Mesendoderm (in vitro differentiated cells): ENCODE measurements at regions not wholly inside any gene's neighbourhood (a gene's known extent, or its start where the extent isn't known, plus 50 kb on each side); places are given as distances from the start of the nearest gene placed in this dataset.
"Not testable (repeated sequence)": the region's sequence is repeated elsewhere in the genome, so short reads cannot be mapped to it uniquely, and the experiment has no call there.

Experiments
- DNase-seq: peaks from one replicate; pipeline ENCODE4 v3.0.0; 2013
- H2AK5ac ChIP-seq: 2 replicates; pipeline ENCODE4 v1.6.1; 2013; ENCODE audit warnings: low read length, inconsistent platforms
- H2BK120ac ChIP-seq: 2 replicates; pipeline ENCODE4 v1.6.1; 2013; ENCODE audit warnings: low read depth, mild to moderate bottlenecking, low read length, moderate library complexity, mixed read lengths
- H2BK15ac ChIP-seq: replicated peaks from 2 replicates; pipeline ENCODE4 v1.6.1; 2013; ENCODE audit warnings: low read depth, mild to moderate bottlenecking, moderate library complexity
- H2BK5ac ChIP-seq: 2 replicates; pipeline ENCODE4 v1.6.1; 2013; ENCODE audit warnings: low read length, inconsistent platforms
- H3K18ac ChIP-seq: 2 replicates; pipeline ENCODE4 v1.6.1; 2013; ENCODE audit warnings: mild to moderate bottlenecking, low read length, mixed read lengths
- H3K23ac ChIP-seq: one replicate; pipeline ENCODE4 v1.6.1; 2013; ENCODE audit warnings: low read length
- H3K27ac ChIP-seq: 2 replicates; pipeline ENCODE4 v1.5.1; 2013; ENCODE audit warnings: low read depth, mild to moderate bottlenecking, inconsistent platforms, low read length, moderate library complexity
- H3K27me3 ChIP-seq: 2 replicates; pipeline ENCODE4 v1.6.1; 2013; ENCODE audit warnings: low read length, control low read depth, mild to moderate bottlenecking, inconsistent platforms; ENCODE audit not compliant: insufficient read depth, poor library complexity
- H3K36me3 ChIP-seq: 2 replicates; pipeline ENCODE4 v1.6.1; 2013; ENCODE audit warnings: low read length, inconsistent platforms; ENCODE audit not compliant: control insufficient read depth, insufficient read depth
- H3K4ac ChIP-seq: one replicate; pipeline ENCODE4 v1.6.1; 2013; ENCODE audit warnings: low read depth, mild to moderate bottlenecking, low read length, moderate library complexity
- H3K4me1 ChIP-seq: 2 replicates; pipeline ENCODE4 v1.6.1; 2013; ENCODE audit warnings: low read depth, low read length, inconsistent platforms; ENCODE audit not compliant: control insufficient read depth
- H3K4me2 ChIP-seq: 2 replicates; pipeline ENCODE4 v1.6.1; 2013; ENCODE audit warnings: low read length
- H3K4me3 ChIP-seq: 2 replicates; pipeline ENCODE4 v1.5.1; 2013; ENCODE audit warnings: mild to moderate bottlenecking, low read length
- H3K56ac ChIP-seq: one replicate; pipeline ENCODE4 v1.6.1; 2013; ENCODE audit warnings: low read length
- H3K79me1 ChIP-seq: 2 replicates; pipeline ENCODE4 v1.6.1; 2013; ENCODE audit warnings: low read length, inconsistent platforms
- H3K79me2 ChIP-seq: 2 replicates; pipeline ENCODE4 v1.6.1; 2013; ENCODE audit warnings: mild to moderate bottlenecking, low read length; ENCODE audit not compliant: control insufficient read depth, insufficient read depth
- H3K9ac ChIP-seq: 2 replicates; pipeline ENCODE4 v1.6.1; 2013; ENCODE audit warnings: low read length, inconsistent platforms
- H4K5ac ChIP-seq: one replicate; pipeline ENCODE4 v1.6.1; 2013; ENCODE audit warnings: low read length
- H4K8ac ChIP-seq: one replicate; pipeline ENCODE4 v1.6.1; 2013; ENCODE audit warnings: low read depth, mild to moderate bottlenecking, control low read depth, low read length, moderate library complexity
- WGBS: extraction: QIAGEN DNeasy Blood & Tissue Kit; methylation state at CpG from one replicate; pipeline ENCODE4 v1.1.7; 2013; ENCODE audit warnings: low lambda C conversion rate, missing lambda C conversion rate; ENCODE audit not compliant: insufficient coverage; ENCODE audit errors: extremely low coverage; 5-methylcytosine and 5-hydroxymethylcytosine counted together

DNA sequence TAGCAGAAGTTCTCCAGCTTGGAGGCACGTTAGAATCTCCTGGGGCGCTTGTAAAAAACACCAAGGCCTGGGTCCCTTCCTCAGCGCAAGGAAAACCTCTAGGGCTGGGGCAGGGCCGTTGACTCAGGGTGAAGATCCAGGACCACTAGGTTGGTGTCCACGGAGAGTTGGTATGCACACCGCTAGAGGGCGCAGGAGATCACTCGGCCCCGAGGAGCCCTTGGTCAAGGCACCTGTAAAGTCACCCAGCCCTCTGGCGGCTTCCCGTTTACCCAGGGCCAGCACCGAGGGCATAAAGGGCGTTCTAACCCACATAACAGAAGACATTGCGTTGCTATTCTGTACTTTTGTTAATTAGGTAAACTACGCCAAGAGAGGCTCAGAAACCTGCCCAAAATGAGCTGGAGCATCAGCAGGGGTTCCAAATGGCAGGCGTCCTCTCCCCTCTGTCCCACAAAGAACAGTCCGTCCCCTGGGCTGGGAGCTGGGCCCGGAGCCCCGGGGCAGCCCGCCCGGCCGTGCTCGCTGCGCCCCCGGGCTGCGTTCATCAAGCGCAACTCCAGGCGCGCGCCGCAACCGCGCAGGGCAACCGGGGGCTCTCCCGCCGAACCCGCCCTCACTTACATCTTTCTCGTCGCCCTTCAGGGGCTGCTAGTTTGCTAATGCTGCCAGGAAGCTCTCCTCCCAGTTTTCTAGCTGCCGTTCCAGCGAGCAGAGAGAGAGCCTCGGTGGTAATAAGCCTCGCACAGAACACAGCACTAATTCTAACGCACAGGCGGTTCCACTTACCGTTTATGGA is 332.1 kb downstream of the ARRDC4 start:
- Histone ChIP-seq H2BK5ac (no peak overlapping the region), H3K36me3 (no peaks in the 10 kb centered on the region), H2BK120ac (no peak overlapping the region), H3K4me3 (no peak overlapping the region), H3K79me2 (no peaks in the 10 kb centered on the region), H3K4me1 (no peaks in the 10 kb centered on the region), H2BK15ac (no peak overlapping the region), H3K4ac (no peak overlapping the region), H3K27ac (no peak overlapping the region), H4K8ac (no peak overlapping the region), H3K4me2 (peak overlapping the region; percentile 67), H3K27me3 (peaks cover 2% of the 10 kb centered on the region), H3K23ac (no peak overlapping the region), H3K56ac (no peak overlapping the region), H4K5ac (no peak overlapping the region), H2AK5ac (no peak overlapping the region), H3K18ac (no peak overlapping the region), H3K9ac (no peak overlapping the region), H3K79me1 (no peaks in the 10 kb centered on the region)
- WGBS = no CpG with 5 or more reads among the region's 46 CpGs
- peak; percentile 81 for DNase-seq

DNA sequence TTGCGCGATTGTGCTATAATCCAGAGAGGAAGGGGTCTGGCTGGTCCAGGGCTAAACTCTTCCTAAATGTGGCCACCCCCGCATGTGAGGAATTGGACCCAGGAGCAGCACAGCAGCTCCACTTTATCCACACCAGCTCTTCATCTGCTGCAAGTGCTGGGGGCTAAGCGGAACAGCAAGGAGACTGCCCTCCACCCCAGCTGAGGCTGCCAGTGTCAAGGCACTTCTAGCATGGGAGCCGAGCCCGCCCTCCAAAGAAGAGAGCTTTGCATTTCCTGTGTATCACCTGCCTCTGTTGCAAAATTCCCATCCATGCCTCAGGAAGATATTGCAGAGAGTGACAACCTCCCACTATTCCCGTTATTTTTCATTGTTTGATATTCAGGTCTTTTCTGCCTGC is 333.6 kb downstream of the ARRDC4 start:
- Histone ChIP-seq H2BK15ac (no peak overlapping the region), H3K79me1 (no peaks in the 10 kb centered on the region), H4K5ac (no peak overlapping the region), H3K18ac (no peak overlapping the region), H3K4me3 (no peak overlapping the region), H3K56ac (no peak overlapping the region), H3K23ac (no peak overlapping the region), H2BK5ac (no peak overlapping the region), H3K4ac (no peak overlapping the region), H3K4me1 (no peaks in the 10 kb centered on the region), H2AK5ac (no peak overlapping the region), H4K8ac (no peak overlapping the region), H3K4me2 (no peak overlapping the region), H2BK120ac (no peak overlapping the region), H3K27me3 (peaks cover 2% of the 10 kb centered on the region), H3K36me3 (no peaks in the 10 kb centered on the region), H3K27ac (no peak overlapping the region), H3K9ac (no peak overlapping the region), H3K79me2 (no peaks in the 10 kb centered on the region)
- no peak for DNase-seq
- no CpG with 5 or more reads among the region's 7 CpGs for WGBS

DNA sequence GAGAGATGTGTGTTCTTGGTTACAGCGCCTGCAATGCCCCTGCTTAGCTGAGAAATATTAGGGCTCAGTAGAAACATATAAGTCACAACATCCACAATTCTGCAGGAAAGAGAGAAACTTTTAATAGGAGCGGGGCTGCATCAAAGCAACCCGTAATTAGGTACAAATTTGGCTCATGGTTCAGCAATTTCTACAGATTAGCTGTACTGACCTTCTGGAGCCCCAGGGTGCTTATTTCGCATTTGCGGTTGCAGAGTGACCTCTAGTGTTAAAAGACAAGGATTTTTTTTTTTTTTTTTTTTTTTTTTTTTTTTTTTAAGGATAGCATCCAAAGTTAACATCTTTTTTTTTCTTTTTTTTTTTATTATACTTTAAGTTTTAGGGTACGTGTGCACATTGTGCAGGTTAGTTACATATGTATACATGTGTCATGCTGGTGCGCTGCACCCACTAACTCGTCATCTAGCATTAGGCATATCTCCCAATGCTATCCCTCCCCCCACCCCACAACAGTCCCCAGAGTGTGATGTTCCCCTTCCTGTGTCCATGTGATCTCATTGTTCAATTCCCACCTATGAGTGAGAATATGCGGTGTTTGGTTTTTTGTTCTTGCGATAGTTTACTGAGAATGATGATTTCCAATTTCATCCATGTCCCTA is 334.7 kb downstream of the ARRDC4 start:
- not testable (repeated sequence) for H2BK120ac ChIP-seq, H2BK5ac ChIP-seq, H3K4ac ChIP-seq, H3K27me3 ChIP-seq, H3K4me2 ChIP-seq, H3K79me1 ChIP-seq, H3K23ac ChIP-seq, H4K5ac ChIP-seq, H2BK15ac ChIP-seq, H3K56ac ChIP-seq, H3K79me2 ChIP-seq, H3K36me3 ChIP-seq, H3K4me3 ChIP-seq, H3K27ac ChIP-seq, H4K8ac ChIP-seq, H3K18ac ChIP-seq, H2AK5ac ChIP-seq, H3K4me1 ChIP-seq, H3K9ac ChIP-seq
- peak; percentile 42 for DNase-seq
- no CpG with 5 or more reads among the region's 10 CpGs for WGBS

GRCh38 chr15:98296653-98297052 is 336.1 kb downstream of the ARRDC4 start:
- Histone ChIP-seq H3K27ac (no peak overlapping the region), H3K56ac (no peak overlapping the region), H3K79me1 (no peaks in the 10 kb centered on the region), H2BK5ac (no peak overlapping the region), H3K79me2 (no peaks in the 10 kb centered on the region), H3K9ac (no peak overlapping the region), H3K4me3 (no peak overlapping the region), H4K5ac (no peak overlapping the region), H3K4me1 (no peaks in the 10 kb centered on the region), H4K8ac (no peak overlapping the region), H3K36me3 (no peaks in the 10 kb centered on the region), H2BK15ac (no peak overlapping the region), H3K23ac (no peak overlapping the region), H2AK5ac (no peak overlapping the region), H3K18ac (no peak overlapping the region), H2BK120ac (no peak overlapping the region), H3K4me2 (no peak overlapping the region), H3K27me3 (peaks cover 2% of the 10 kb centered on the region), H3K4ac (no peak overlapping the region)
- no CpG with 5 or more reads among the region's 4 CpGs for WGBS
- no peak for DNase-seq

DNA sequence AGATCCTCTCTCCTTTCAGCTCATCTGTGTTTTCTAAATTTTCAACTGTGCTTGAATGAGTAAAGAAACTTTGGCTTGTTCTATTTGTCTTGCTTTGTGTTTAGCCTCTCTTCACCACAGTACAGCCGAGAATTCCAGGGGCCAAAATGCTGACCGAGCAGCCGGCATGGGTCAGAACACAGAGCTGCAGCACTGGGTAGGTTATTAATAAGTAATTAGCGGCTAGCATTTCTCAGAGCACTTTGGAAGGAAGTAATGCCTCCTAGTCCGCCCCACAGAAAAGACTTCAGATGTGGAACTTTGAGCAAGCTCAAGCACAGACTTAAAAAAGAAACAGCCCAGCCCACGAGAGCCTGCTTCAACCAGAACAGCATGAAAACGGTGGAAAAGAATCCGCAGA is 343.9 kb downstream of the ARRDC4 start:
- no peak for DNase-seq
- Histone ChIP-seq H3K27me3 (no peaks in the 10 kb centered on the region), H4K5ac (no peak overlapping the region), H3K23ac (no peak overlapping the region), H3K9ac (no peak overlapping the region), H2AK5ac (no peak overlapping the region), H3K4me2 (no peak overlapping the region), H3K27ac (no peak overlapping the region), H2BK5ac (no peak overlapping the region), H3K4me1 (no peaks in the 10 kb centered on the region), H3K4me3 (no peak overlapping the region), H4K8ac (no peak overlapping the region), H3K56ac (no peak overlapping the region), H2BK120ac (no peak overlapping the region), H3K36me3 (no peaks in the 10 kb centered on the region), H3K79me1 (no peaks in the 10 kb centered on the region), H2BK15ac (no peak overlapping the region), H3K4ac (no peak overlapping the region), H3K18ac (no peak overlapping the region), H3K79me2 (no peaks in the 10 kb centered on the region)
- WGBS = no CpG with 5 or more reads among the region's 8 CpGs
